ENCODE measurements at regions not wholly inside any gene's neighbourhood (a gene's known extent, or its start where the extent isn't known, plus 50 kb on each side); places are given as distances from the start of the nearest gene placed in this dataset.

DNA sequence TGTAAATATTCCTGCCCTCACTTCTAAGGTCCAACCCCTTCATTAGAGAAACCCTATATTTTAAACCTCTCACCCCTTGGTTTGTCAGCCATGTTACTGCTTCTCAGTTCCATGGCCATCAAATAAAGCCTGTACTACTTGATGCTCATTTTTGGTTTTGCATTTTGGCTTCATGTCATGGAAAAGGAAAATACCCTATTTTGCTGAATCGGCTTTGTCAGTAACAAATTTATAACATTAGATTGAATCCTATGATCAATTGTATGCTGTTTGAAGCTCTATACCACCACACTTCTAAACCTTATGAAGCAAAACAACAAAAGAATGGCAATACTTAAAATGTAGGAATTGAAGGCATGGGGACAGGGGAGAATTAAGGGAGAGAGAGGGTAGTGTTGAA lies 333.1 kb downstream of the ETV1 start:
- ATAC-seq (ENCODE audit: low read depth) (no peak), DNase-seq (no peak)
- no peak for TF ChIP-seq CTCF (IDR thresholded peaks at IDR 0.05)
- TF ChIP-seq EZH2 (IDR thresholded peaks at IDR 0.05; ENCODE audit: borderline replicate concordance, insufficient read depth, low read depth, low read length, poor library complexity, severe bottlenecking), result no peak
- intact Hi-C loops (cut with micrococcal nuclease), result no loop called here
- Histone ChIP-seq H3K4me3 (ENCODE audit: control extremely low read depth in 1 of 5, extremely low read depth in 1 of 5, insufficient read depth in 1 of 5, low read depth in 2 of 5, low read length in 4 of 5) (no peak overlapping the region), H3K79me2 (ENCODE audit: control insufficient read depth, insufficient read depth, low read length) (no peaks in the 10 kb centered on the region), H3K36me3 (replicated peaks in 1 of 2; ENCODE audit: control extremely low read depth in 1 of 2, control insufficient read depth in 1 of 2, extremely low read depth in 1 of 2, insufficient read depth in 2 of 2, low read length in 1 of 2) (no peaks in the 10 kb centered on the region), H3K9me3 (ENCODE audit: control extremely low read depth in 1 of 3, control insufficient read depth in 2 of 3, insufficient read depth in 1 of 3, low read length in 2 of 3) (peaks cover 0 to 2% (median 0%) of the 10 kb centered on the region in 3 donors), H2AFZ (ENCODE audit: insufficient read depth, low read depth, low read length, poor library complexity, severe bottlenecking) (no peak overlapping the region), H4K20me1 (ENCODE audit: control insufficient read depth, insufficient read depth, low read length, poor library complexity, severe bottlenecking) (no peaks in the 10 kb centered on the region), H3K27me3 (replicated peaks in 1 of 4; ENCODE audit: control extremely low read depth in 1 of 4, control insufficient read depth in 3 of 4, insufficient read depth in 4 of 4, low read length in 3 of 4) (no peaks in the 10 kb centered on the region), H3K9ac (ENCODE audit: low read length) (no peak overlapping the region), H3K4me2 (replicated peaks; ENCODE audit: low read depth, low read length, poor library complexity, severe bottlenecking) (no peak overlapping the region), H3K4me1 (ENCODE audit: control insufficient read depth in 2 of 2, insufficient read depth in 2 of 2, low read length in 2 of 2) (no peaks in the 10 kb centered on the region), H3K27ac (ENCODE audit: low read length in 2 of 2) (no peak overlapping the region)
- Mint-ChIP-seq H3K9me3 (ENCODE audit: insufficient read depth) (no peaks in the 10 kb centered on the region), H3K4me1 (no peaks in the 10 kb centered on the region), H3K4me3 (no peak overlapping the region), H3K27me3 (no peaks in the 10 kb centered on the region), H3K27ac (no peak overlapping the region)
- POLR2A ChIA-PET, result no interaction called here
- CTCF ChIA-PET, result no interaction called here
- WGBS (ENCODE audit: insufficient coverage), result no CpG with 5 or more reads among the region's 1 CpG

GRCh38 chr7:13673290-13673689 lies 316.2 kb downstream of the ETV1 start:
- ChIA-PET POLR2A (no interaction called here), CTCF (no interaction called here)
- Histone ChIP-seq H3K4me1 (ENCODE audit: control insufficient read depth in 2 of 2, insufficient read depth in 2 of 2, low read length in 2 of 2) (no peaks in the 10 kb centered on the region), H3K79me2 (ENCODE audit: control insufficient read depth, insufficient read depth, low read length) (no peaks in the 10 kb centered on the region), H3K9me3 (ENCODE audit: control extremely low read depth in 1 of 3, control insufficient read depth in 2 of 3, insufficient read depth in 1 of 3, low read length in 2 of 3) (peaks cover 0 to 9% (median 0%) of the 10 kb centered on the region in 3 donors), H3K36me3 (replicated peaks in 1 of 2; ENCODE audit: control extremely low read depth in 1 of 2, control insufficient read depth in 1 of 2, extremely low read depth in 1 of 2, insufficient read depth in 2 of 2, low read length in 1 of 2) (no peaks in the 10 kb centered on the region), H3K9ac (ENCODE audit: low read length) (no peak overlapping the region), H3K27ac (ENCODE audit: low read length in 2 of 2) (no peak overlapping the region), H3K4me3 (ENCODE audit: control extremely low read depth in 1 of 5, extremely low read depth in 1 of 5, insufficient read depth in 1 of 5, low read depth in 2 of 5, low read length in 4 of 5) (no peak overlapping the region), H3K27me3 (replicated peaks in 1 of 4; ENCODE audit: control extremely low read depth in 1 of 4, control insufficient read depth in 3 of 4, insufficient read depth in 4 of 4, low read length in 3 of 4) (no peaks in the 10 kb centered on the region), H3K4me2 (replicated peaks; ENCODE audit: low read depth, low read length, poor library complexity, severe bottlenecking) (no peak overlapping the region), H2AFZ (ENCODE audit: insufficient read depth, low read depth, low read length, poor library complexity, severe bottlenecking) (no peak overlapping the region), H4K20me1 (ENCODE audit: control insufficient read depth, insufficient read depth, low read length, poor library complexity, severe bottlenecking) (no peaks in the 10 kb centered on the region)
- intact Hi-C loops (cut with micrococcal nuclease), result no loop called here
- Mint-ChIP-seq H3K4me1 (no peaks in the 10 kb centered on the region), H3K27me3 (no peaks in the 10 kb centered on the region), H3K4me3 (no peak overlapping the region), H3K27ac (no peak overlapping the region), H3K9me3 (ENCODE audit: insufficient read depth) (no peaks in the 10 kb centered on the region)
- ATAC-seq (ENCODE audit: low read depth) (no peak), DNase-seq (no peak)
- TF ChIP-seq EZH2 (IDR thresholded peaks at IDR 0.05; ENCODE audit: borderline replicate concordance, insufficient read depth, low read depth, low read length, poor library complexity, severe bottlenecking) (no peak), CTCF (IDR thresholded peaks at IDR 0.05) (no peak)
- WGBS (ENCODE audit: insufficient coverage), result 95% methylated on average over 6 of the region's 6 CpGs
